ENCODE measurements at regions not wholly inside any gene's neighbourhood (a gene's known extent, or its start where the extent isn't known, plus 50 kb on each side); places are given as distances from the start of the nearest gene placed in this dataset.
A peak's percentile ranks its signal among the peaks of the same experiment; 100 is the strongest.

- no peaks in the 10 kb centered on the region for H3K36me3 ChIP-seq (ENCODE audit: control insufficient read depth, insufficient read depth, low read length)
- WGBS, 2 experiments (ENCODE audit: insufficient coverage in 1 of 2, insufficient read length in 1 of 2): 83 to 90% methylated on average over 3 to 4 of the region's 4 CpGs
- H3K4me1 ChIP-seq (ENCODE audit: control insufficient read depth, insufficient read depth, low read length): no peaks in the 10 kb centered on the region
- H3K4me3 Mint-ChIP-seq: no peak overlapping the region
- no peak overlapping the region for H3K27ac Mint-ChIP-seq
- H3K4me1 Mint-ChIP-seq: no peaks in the 10 kb centered on the region
- DNase-seq: peak; percentile 59
- no peaks in the 10 kb centered on the region for H3K36me3 Mint-ChIP-seq (ENCODE audit: low read depth)
- peaks cover 4% of the 10 kb centered on the region for H3K27me3 Mint-ChIP-seq (ENCODE audit: insufficient read depth)
- no peak overlapping the region for H3K9ac ChIP-seq (ENCODE audit: extremely low read depth, low read length, poor library complexity, severe bottlenecking)
- no peak overlapping the region for H3K4me3 ChIP-seq (ENCODE audit: low read length)
- peak; percentile 50 for TF ChIP-seq CTCF (conservative IDR thresholded peaks at IDR 0.05)
- H3K9me3 ChIP-seq (ENCODE audit: control insufficient read depth, low read length): peaks cover 10% of the 10 kb centered on the region
- H3K27me3 ChIP-seq (ENCODE audit: control insufficient read depth, insufficient read depth, low read length, poor library complexity, severe bottlenecking): no peaks in the 10 kb centered on the region
- H3K9me3 Mint-ChIP-seq: peaks cover 29% of the 10 kb centered on the region
- no peak overlapping the region for H3K27ac ChIP-seq (ENCODE audit: low read depth, low read length)
Observed at GRCh38 chr22:34333285-34333684, 413.0 kb upstream of the LARGE1 start.

GRCh38 chr22:34334893-34335292, 414.6 kb upstream of the LARGE1 start:
- H3K36me3 Mint-ChIP-seq (ENCODE audit: low read depth): no peaks in the 10 kb centered on the region
- H3K4me1 Mint-ChIP-seq: no peaks in the 10 kb centered on the region
- no peaks in the 10 kb centered on the region for H3K36me3 ChIP-seq (ENCODE audit: control insufficient read depth, insufficient read depth, low read length)
- H3K27ac ChIP-seq (ENCODE audit: low read depth, low read length): no peak overlapping the region
- peaks cover 6% of the 10 kb centered on the region for H3K27me3 Mint-ChIP-seq (ENCODE audit: insufficient read depth)
- no peak overlapping the region for H3K9ac ChIP-seq (ENCODE audit: extremely low read depth, low read length, poor library complexity, severe bottlenecking)
- no peak overlapping the region for H3K27ac Mint-ChIP-seq
- no peaks in the 10 kb centered on the region for H3K27me3 ChIP-seq (ENCODE audit: control insufficient read depth, insufficient read depth, low read length, poor library complexity, severe bottlenecking)
- peaks cover 29% of the 10 kb centered on the region for H3K9me3 Mint-ChIP-seq
- WGBS, 2 experiments (ENCODE audit: insufficient coverage in 1 of 2, insufficient read length in 1 of 2): 92% methylated on average over 5 of the region's 5 CpGs
- H3K9me3 ChIP-seq (ENCODE audit: control insufficient read depth, low read length): peaks cover 10% of the 10 kb centered on the region
- H3K4me3 Mint-ChIP-seq: no peak overlapping the region
- no peaks in the 10 kb centered on the region for H3K4me1 ChIP-seq (ENCODE audit: control insufficient read depth, insufficient read depth, low read length)
- H3K4me3 ChIP-seq (ENCODE audit: low read length): no peak overlapping the region
- DNase-seq: no peak
- no peak for TF ChIP-seq CTCF (conservative IDR thresholded peaks at IDR 0.05)

GRCh38 chr22:34344702-34345101, 424.4 kb upstream of the LARGE1 start:
- no peak for DNase-seq
- H3K4me1 Mint-ChIP-seq: peaks cover 10% of the 10 kb centered on the region
- no peaks in the 10 kb centered on the region for H3K9me3 ChIP-seq (ENCODE audit: control insufficient read depth, low read length)
- no peaks in the 10 kb centered on the region for H3K4me1 ChIP-seq (ENCODE audit: control insufficient read depth, insufficient read depth, low read length)
- TF ChIP-seq CTCF (conservative IDR thresholded peaks at IDR 0.05): no peak
- no peaks in the 10 kb centered on the region for H3K36me3 Mint-ChIP-seq (ENCODE audit: low read depth)
- WGBS, 2 experiments (ENCODE audit: insufficient coverage in 1 of 2, insufficient read length in 1 of 2): 20 to 46% methylated on average over 1 of the region's 1 CpG
- H3K36me3 ChIP-seq (ENCODE audit: control insufficient read depth, insufficient read depth, low read length): no peaks in the 10 kb centered on the region
- H3K27me3 Mint-ChIP-seq (ENCODE audit: insufficient read depth): peaks cover 63% of the 10 kb centered on the region
- no peak overlapping the region for H3K4me3 ChIP-seq (ENCODE audit: low read length)
- no peak overlapping the region for H3K27ac ChIP-seq (ENCODE audit: low read depth, low read length)
- no peak overlapping the region for H3K4me3 Mint-ChIP-seq
- no peak overlapping the region for H3K27ac Mint-ChIP-seq
- no peak overlapping the region for H3K9ac ChIP-seq (ENCODE audit: extremely low read depth, low read length, poor library complexity, severe bottlenecking)
- peaks cover 44% of the 10 kb centered on the region for H3K27me3 ChIP-seq (ENCODE audit: control insufficient read depth, insufficient read depth, low read length, poor library complexity, severe bottlenecking)
- no peaks in the 10 kb centered on the region for H3K9me3 Mint-ChIP-seq
